H1 (cell line): ENCODE measurements at regions not wholly inside any gene's neighbourhood (a gene's known extent, or its start where the extent isn't known, plus 50 kb on each side); places are given as distances from the start of the nearest gene placed in this dataset.

Experiments
- CTCF ChIA-PET: fragments of 300-600 bp; sonication (Branson Sonifier 250); formaldehyde crosslinking; loops from one replicate; lab custom pipeline; 2021; ENCODE audit not compliant: partially characterized antibody; lab: Charles Lee
- POLR2A ChIA-PET: fragments of 300-600 bp; sonication (Branson Sonifier 250); formaldehyde crosslinking; loops from one replicate; lab custom pipeline; 2021; ENCODE audit warnings: inconsistent platforms; ENCODE audit not compliant: partially characterized antibody; lab: Charles Lee
- DNase-seq, 2 experiments: peaks; one replicate each; pipeline versions ENCODE4 v3.0.0 to v3.0.0-alpha.2; 2010 to 2022; ENCODE audit warnings: low spot score in 2 of 2, low read depth in 1 of 2, mixed read lengths in 1 of 2
- FAIRE-seq: peaks from 2 replicates; lab custom pipeline; 2011; peaks lifted over from hg19 to GRCh38; lab: Jason Lieb, UNC
- H2AFZ ChIP-seq: 2 replicates; pipeline ENCODE4 v1.8.1; 2012; ENCODE audit warnings: low read length, inconsistent platforms
- H2AK5ac ChIP-seq: 2 replicates; pipeline ENCODE4 v1.6.1; 2013; ENCODE audit warnings: low read depth, low read length
- H2BK120ac ChIP-seq: replicated peaks from 2 replicates; pipeline ENCODE3; 2013; ENCODE audit warnings: low read depth, low read length, inconsistent platforms
- H2BK12ac ChIP-seq: 2 replicates; pipeline ENCODE4 v1.6.1; 2013; ENCODE audit warnings: low read depth, low read length
- H2BK15ac ChIP-seq: 2 replicates; pipeline ENCODE4 v1.6.1; 2013; ENCODE audit warnings: low read length
- H2BK20ac ChIP-seq: 2 replicates; pipeline ENCODE4 v1.6.1; 2013; ENCODE audit warnings: low read length
- H2BK5ac ChIP-seq: 2 replicates; pipeline ENCODE4 v1.6.1; 2013; ENCODE audit warnings: low read depth, low read length
- H3K14ac ChIP-seq: 2 replicates; pipeline ENCODE4 v1.6.1; 2013; ENCODE audit warnings: inconsistent platforms; ENCODE audit not compliant: insufficient read length
- H3K18ac ChIP-seq: 2 replicates; pipeline ENCODE4 v1.6.1; 2013; ENCODE audit warnings: low read length; ENCODE audit errors: extremely low read depth
- H3K23ac ChIP-seq: 2 replicates; pipeline ENCODE4 v1.6.1; 2013; ENCODE audit warnings: inconsistent platforms; ENCODE audit not compliant: insufficient read length
- H3K23me2 ChIP-seq: 2 replicates; pipeline ENCODE4 v1.6.1; 2013; ENCODE audit warnings: low read depth, low read length
- H3K27ac ChIP-seq: 2 replicates; pipeline ENCODE4 v1.6.1; 2011; ENCODE audit warnings: low read depth, low read length, inconsistent platforms
- H3K27me3 ChIP-seq, 4 experiments: replicated peaks in 1 of 4; 1 replicate in 1 of 4; 2 replicates in 3 of 4; pipeline versions ENCODE4 v1.6.1 to v1.8.1; 2011 to 2013; ENCODE audit warnings: low read length in 3 of 4, mild to moderate bottlenecking in 3 of 4, inconsistent platforms in 2 of 4, mixed read lengths in 2 of 4, moderate library complexity in 1 of 4; ENCODE audit not compliant: control insufficient read depth in 3 of 4, insufficient read depth in 3 of 4; ENCODE audit errors: extremely low read depth in 1 of 4
- H3K36me3 ChIP-seq, 4 experiments: 2 replicates each; pipeline versions ENCODE4 v1.6.1 to v1.8.1; 2011 to 2013; ENCODE audit warnings: mild to moderate bottlenecking in 4 of 4, low read length in 3 of 4, moderate library complexity in 2 of 4, control low read depth in 1 of 4, inconsistent platforms in 1 of 4; ENCODE audit not compliant: insufficient read depth in 4 of 4, control insufficient read depth in 2 of 4
- H3K4ac ChIP-seq: replicated peaks from 2 replicates; pipeline ENCODE3; 2013; ENCODE audit warnings: low read length, low read depth, mixed read lengths, inconsistent platforms; ENCODE audit not compliant: insufficient read length
- H3K4me1 ChIP-seq, 4 experiments: replicated peaks in 1 of 4; 1 replicate in 1 of 4; 2 replicates in 3 of 4; pipeline versions ENCODE4 v1.6.1 to v1.8.1; 2011 to 2013; ENCODE audit warnings: low read length in 3 of 4, inconsistent platforms in 2 of 4, mixed read lengths in 1 of 4; ENCODE audit not compliant: insufficient read depth in 4 of 4, control insufficient read depth in 3 of 4
- H3K4me2 ChIP-seq, 2 experiments: 2 replicates each; pipeline versions ENCODE4 v1.6.1 to v1.8.1; 2011 to 2013; ENCODE audit warnings: low read depth in 2 of 2, low read length in 2 of 2, control low read depth in 1 of 2, inconsistent platforms in 1 of 2, mild to moderate bottlenecking in 1 of 2; ENCODE audit not compliant: insufficient read depth in 1 of 2
- H3K4me3 ChIP-seq, 4 experiments: fragments of 200-600, 300-600 bp in 1 of 4; sonication (generic), shearing (Covaris generic), sonication (Bioruptor Twin) in 1 of 4; 2 replicates each; pipeline versions ENCODE4 v1.5.1 to v1.8.1; 2011 to 2016; ENCODE audit warnings: low read length in 4 of 4, low read depth in 3 of 4, control low read depth in 2 of 4, inconsistent platforms in 2 of 4, mild to moderate bottlenecking in 2 of 4, mixed read lengths in 1 of 4, moderate library complexity in 1 of 4; ENCODE audit not compliant: insufficient read depth in 2 of 4; ENCODE audit errors: extremely low read depth in 1 of 4
- H3K56ac ChIP-seq: replicated peaks from 2 replicates; pipeline ENCODE3; 2013; ENCODE audit warnings: low read depth, mild to moderate bottlenecking, mixed read lengths, low read length, inconsistent platforms; ENCODE audit not compliant: insufficient read length
- H3K79me1 ChIP-seq: 2 replicates; pipeline ENCODE4 v1.6.1; 2013; ENCODE audit warnings: low read depth, low read length, control low read depth
- H3K79me2 ChIP-seq, 2 experiments: 2 replicates each; pipeline versions ENCODE4 v1.6.1 to v1.8.1; 2012 to 2013; ENCODE audit warnings: low read length in 2 of 2, mild to moderate bottlenecking in 2 of 2, inconsistent platforms in 1 of 2; ENCODE audit not compliant: insufficient read depth in 2 of 2, control insufficient read depth in 1 of 2
- H3K9ac ChIP-seq, 4 experiments: replicated peaks in 1 of 4; 1 replicate in 1 of 4; 2 replicates in 3 of 4; pipeline versions ENCODE4 v1.6.1 to v1.8.1; 2011 to 2013; ENCODE audit warnings: low read depth in 3 of 4, low read length in 3 of 4, control low read depth in 2 of 4, mild to moderate bottlenecking in 2 of 4, moderate library complexity in 2 of 4, inconsistent platforms in 1 of 4; ENCODE audit errors: extremely low read depth in 1 of 4
- H3K9me3 ChIP-seq, 2 experiments: 2 replicates each; pipeline versions ENCODE4 v1.6.1 to v1.8.1; 2012 to 2013; ENCODE audit warnings: mild to moderate bottlenecking in 2 of 2, moderate library complexity in 2 of 2, control low read depth in 1 of 2, inconsistent platforms in 1 of 2, low read depth in 1 of 2, low read length in 1 of 2, mixed read lengths in 1 of 2; ENCODE audit not compliant: insufficient read depth in 2 of 2
- H4K20me1 ChIP-seq, 2 experiments: replicated peaks in 1 of 2; 2 replicates each; pipeline versions ENCODE3 to v1.8.1; 2011 to 2013; ENCODE audit warnings: inconsistent platforms in 2 of 2, low read length in 2 of 2, mild to moderate bottlenecking in 1 of 2; ENCODE audit not compliant: insufficient read depth in 2 of 2, control insufficient read depth in 1 of 2
- H4K5ac ChIP-seq: 2 replicates; pipeline ENCODE4 v1.6.1; 2013; ENCODE audit warnings: low read length, low read depth, mixed read lengths, inconsistent platforms; ENCODE audit not compliant: insufficient read length
- H4K8ac ChIP-seq: 2 replicates; pipeline ENCODE4 v1.8.0; 2013; ENCODE audit warnings: mild to moderate bottlenecking, moderate library complexity, low read length, inconsistent platforms; ENCODE audit not compliant: insufficient read depth; ENCODE audit errors: extremely low read depth
- H4K91ac ChIP-seq: replicated peaks from 2 replicates; pipeline ENCODE3; 2013; ENCODE audit warnings: low read length, mixed read lengths, inconsistent platforms; ENCODE audit not compliant: insufficient read length
- ASH2L ChIP-seq: fragments of 200-600, 300-600 bp; sonication (generic); IDR thresholded peaks from one replicate; pipeline ENCODE4 v1.7.1; 2017; ENCODE audit warnings: low read length
- CBX5 ChIP-seq: fragments of 300-800, 300-1000 bp; sonication (generic); IDR thresholded peaks from 2 replicates; pipeline ENCODE4 v1.7.1; 2016; ENCODE audit warnings: antibody characterized with exemption, low read length, low read depth
- GTF2F1 ChIP-seq: IDR thresholded peaks from 2 replicates; pipeline ENCODE4 v1.6.1; 2012; ENCODE audit warnings: low read depth, low read length, improper control_type of control experiment, borderline replicate concordance
- JUN ChIP-seq: IDR thresholded peaks from 2 replicates; pipeline ENCODE4 v1.6.1; 2011; ENCODE audit warnings: low read depth, mild to moderate bottlenecking, improper control_type of control experiment, low read length
- KDM1A ChIP-seq: fragments of 200-600, 300-600 bp; sonication (generic); IDR thresholded peaks from 2 replicates; pipeline ENCODE4 v1.7.1; 2016; ENCODE audit warnings: mild to moderate bottlenecking, low read length, borderline replicate concordance
- KDM5A ChIP-seq: fragments of 200-600 bp; IDR thresholded peaks from 2 replicates; pipeline ENCODE4 v1.7.1; 2012; ENCODE audit warnings: mild to moderate bottlenecking, low read length, inconsistent platforms, mixed read lengths
- MAFK ChIP-seq: IDR thresholded peaks from 2 replicates; pipeline ENCODE4 v1.6.1; 2012; ENCODE audit warnings: low read depth, mild to moderate bottlenecking, improper control_type of control experiment, low read length
- PHF8 ChIP-seq: fragments of 200-600 bp; sonication (generic); conservative IDR thresholded peaks from 2 replicates; pipeline ENCODE4 v1.7.1; 2012; ENCODE audit warnings: low read depth, mild to moderate bottlenecking, inconsistent platforms, low read length, moderate library complexity
- POLR2A ChIP-seq, 2 experiments: IDR thresholded peaks; 1 replicate in 1 of 2; 2 replicates in 1 of 2; pipeline ENCODE4 v1.6.1; 2011; ENCODE audit warnings: low read depth in 2 of 2, low read length in 2 of 2, mild to moderate bottlenecking in 2 of 2; ENCODE audit errors: control extremely low read depth in 1 of 2
- RXRA ChIP-seq: IDR thresholded peaks from 2 replicates; pipeline ENCODE4 v1.6.1; 2011; ENCODE audit warnings: low read depth, mild to moderate bottlenecking, low read length, moderate library complexity; ENCODE audit not compliant: insufficient read depth
- ZNF274 ChIP-seq: IDR thresholded peaks from 2 replicates; pipeline ENCODE4 v1.7.0; 2012; ENCODE audit warnings: low read length, borderline replicate concordance; ENCODE audit errors: extremely low read depth
- WGBS, 2 experiments: shearing (Covaris generic) in 1 of 2; methylation state at CpG; one replicate each; pipeline versions ENCODE4 v1.1.6 to v1.1.7; 2013 to 2015; ENCODE audit warnings: low lambda C conversion rate in 2 of 2, mixed read lengths in 2 of 2, inconsistent platforms in 1 of 2, low coverage in 1 of 2, missing lambda C conversion rate in 1 of 2; ENCODE audit not compliant: insufficient replicate concordance in 2 of 2, insufficient coverage in 1 of 2, insufficient read length in 1 of 2; ENCODE audit errors: extremely low coverage in 1 of 2, missing lambda C conversion rate in 1 of 2; 5-methylcytosine and 5-hydroxymethylcytosine counted together
- TF ChIP-seq, protein P1 (sequence below): IDR thresholded peaks from 2 replicates; pipeline ENCODE4 v1.6.1; 2012; ENCODE audit warnings: low read length, inconsistent platforms
- TF ChIP-seq, protein P2 (sequence below): IDR thresholded peaks from 2 replicates; pipeline ENCODE4 v1.6.1; 2012; ENCODE audit warnings: inconsistent platforms

DNA sequence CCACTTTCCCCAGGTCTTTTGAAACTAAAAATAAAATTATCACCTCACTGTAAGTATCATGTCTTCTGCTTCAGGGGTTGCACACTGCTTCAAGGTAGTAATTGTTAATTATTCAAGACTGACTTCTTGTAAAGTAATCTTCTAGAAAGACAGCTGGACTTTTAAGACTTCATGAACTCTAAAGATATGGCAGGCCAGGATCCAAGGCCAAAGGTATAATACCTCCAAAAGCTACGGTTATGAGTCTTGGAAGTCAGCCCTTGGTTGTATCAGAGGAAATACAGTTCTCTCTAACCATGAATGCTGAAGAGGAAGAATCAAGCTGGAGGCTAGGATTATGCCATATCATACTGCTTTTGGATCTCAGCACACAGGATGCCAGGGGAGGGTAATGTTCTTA lies 1346.8 kb upstream of the GJE1 start:
- Histone ChIP-seq H2BK12ac (no peak overlapping the region), H3K23ac (no peak overlapping the region), H2BK20ac (no peak overlapping the region), H4K91ac (no peak overlapping the region), H3K9ac (no peak overlapping the region), H2AK5ac (no peak overlapping the region), H3K14ac (no peak overlapping the region), H3K4ac (no peak overlapping the region), H3K18ac (no peak overlapping the region), H3K79me1 (no peaks in the 10 kb centered on the region), H2BK5ac (no peak overlapping the region), H3K4me3 (no peak overlapping the region), H4K8ac (no peak overlapping the region), H2BK15ac (no peak overlapping the region), H3K9me3 (no peaks in the 10 kb centered on the region), H4K5ac (no peak overlapping the region), H3K4me1 (no peaks in the 10 kb centered on the region), H3K36me3 (no peaks in the 10 kb centered on the region), H2BK120ac (no peak overlapping the region), H2AFZ (no peak overlapping the region), H3K4me2 (no peak overlapping the region), H3K23me2 (no peaks in the 10 kb centered on the region), H4K20me1 (no peaks in the 10 kb centered on the region), H3K56ac (no peak overlapping the region), H3K79me2 (no peaks in the 10 kb centered on the region), H3K27ac (no peak overlapping the region), H3K27me3 (no peaks in the 10 kb centered on the region)
- FAIRE-seq: no peak
- POLR2A ChIA-PET: no interaction called here
- DNase-seq: no peak
- CTCF ChIA-PET: no interaction called here
- WGBS, 2 experiments: 88% methylated on average over 1 of the region's 1 CpG; no CpG with 5 or more reads in 1 of the 2 experiments
- TF ChIP-seq, protein P1, sequence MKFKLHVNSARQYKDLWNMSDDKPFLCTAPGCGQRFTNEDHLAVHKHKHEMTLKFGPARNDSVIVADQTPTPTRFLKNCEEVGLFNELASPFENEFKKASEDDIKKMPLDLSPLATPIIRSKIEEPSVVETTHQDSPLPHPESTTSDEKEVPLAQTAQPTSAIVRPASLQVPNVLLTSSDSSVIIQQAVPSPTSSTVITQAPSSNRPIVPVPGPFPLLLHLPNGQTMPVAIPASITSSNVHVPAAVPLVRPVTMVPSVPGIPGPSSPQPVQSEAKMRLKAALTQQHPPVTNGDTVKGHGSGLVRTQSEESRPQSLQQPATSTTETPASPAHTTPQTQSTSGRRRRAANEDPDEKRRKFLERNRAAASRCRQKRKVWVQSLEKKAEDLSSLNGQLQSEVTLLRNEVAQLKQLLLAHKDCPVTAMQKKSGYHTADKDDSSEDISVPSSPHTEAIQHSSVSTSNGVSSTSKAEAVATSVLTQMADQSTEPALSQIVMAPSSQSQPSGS: no peak
- TF ChIP-seq KDM5A: no peak
- TF ChIP-seq POLR2A (IDR thresholded peaks at IDR 0.05; ENCODE audit: control extremely low read depth in 1 of 2, low read depth in 2 of 2, low read length in 2 of 2): no peak
- TF ChIP-seq GTF2F1: no peak
- TF ChIP-seq, protein P2, sequence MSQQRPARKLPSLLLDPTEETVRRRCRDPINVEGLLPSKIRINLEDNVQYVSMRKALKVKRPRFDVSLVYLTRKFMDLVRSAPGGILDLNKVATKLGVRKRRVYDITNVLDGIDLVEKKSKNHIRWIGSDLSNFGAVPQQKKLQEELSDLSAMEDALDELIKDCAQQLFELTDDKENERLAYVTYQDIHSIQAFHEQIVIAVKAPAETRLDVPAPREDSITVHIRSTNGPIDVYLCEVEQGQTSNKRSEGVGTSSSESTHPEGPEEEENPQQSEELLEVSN: no peak
- no peak for TF ChIP-seq JUN
- TF ChIP-seq KDM1A: no peak
- no peak for TF ChIP-seq ASH2L
- TF ChIP-seq CBX5: no peak
- TF ChIP-seq PHF8: no peak
- TF ChIP-seq RXRA: no peak
- TF ChIP-seq MAFK: no peak
- no peak for TF ChIP-seq ZNF274
